HepG2 (cell line): ENCODE measurements at regions not wholly inside any gene's neighbourhood (a gene's known extent, or its start where the extent isn't known, plus 50 kb on each side); places are given as distances from the start of the nearest gene placed in this dataset.

Source experiments
- ATAC-seq: fragments of 200-7000 bp; cut with Tn5 transposase; 3 replicates; pipeline ENCODE4 v1.9.1; 2020; ENCODE audit warnings: mild to moderate bottlenecking, moderate library complexity
- BruUV-seq: library from RNA; stranded (reverse); fragments of 400-500 nt; replicated peaks from 2 replicates; lab custom pipeline; 2021; lab: Mats Ljungman, UMichigan
- CTCF ChIA-PET: fragments of 300-600 bp; formaldehyde crosslinking; extraction: SDS; loops from one replicate; lab custom pipeline; 2021; ENCODE audit warnings: low total read pairs, inconsistent platforms, low intra/inter-chr PET ratio; lab: Yijun Ruan, JAX
- POLR2A ChIA-PET: fragments of 350-600 bp; sonication (Branson Sonifier 250); formaldehyde crosslinking; loops from one replicate; lab custom pipeline; 2020; ENCODE audit warnings: antibody characterized with exemption, inconsistent platforms; lab: Yijun Ruan, JAX
- DNase-seq: peaks from one replicate; pipeline ENCODE4 v3.0.0-alpha.2; 2015; ENCODE audit warnings: low spot score
- FAIRE-seq: peaks from 3 replicates; lab custom pipeline; 2011; peaks lifted over from hg19 to GRCh38; lab: Jason Lieb, UNC
- H2AFZ ChIP-seq: one replicate; pipeline ENCODE4 v1.6.1; 2011; ENCODE audit warnings: low read length, inconsistent platforms
- H3K27ac ChIP-seq: fragments of 300-600 bp; 3 replicates; pipeline ENCODE4 v1.8.0; 2011; ENCODE audit warnings: mixed run types, mild to moderate bottlenecking, mixed read lengths, low read length, inconsistent platforms; ENCODE audit not compliant: insufficient read depth; ENCODE audit errors: extremely low read length
- H3K27me3 ChIP-seq, 2 experiments: fragments of 200-600 bp in 1 of 2; 2 replicates in 1 of 2; 3 replicates in 1 of 2; pipeline versions ENCODE4 v1.6.0 to v1.8.0; 2011; ENCODE audit warnings: low read length in 2 of 2, mild to moderate bottlenecking in 2 of 2, moderate library complexity in 2 of 2, inconsistent platforms in 1 of 2; ENCODE audit not compliant: insufficient read depth in 2 of 2, control insufficient read depth in 1 of 2
- H3K36me3 ChIP-seq, 2 experiments: fragments of 200-600 bp in 1 of 2; replicated peaks in 1 of 2; 2 replicates in 1 of 2; 3 replicates in 1 of 2; pipeline versions ENCODE4 v1.5.1 to v1.8.0; 2011; ENCODE audit warnings: low read length in 2 of 2, inconsistent platforms in 1 of 2; ENCODE audit not compliant: insufficient read depth in 2 of 2, control insufficient read depth in 1 of 2
- H3K4me1 ChIP-seq: 2 replicates; pipeline ENCODE4 v1.5.1; 2012; ENCODE audit warnings: low read length, inconsistent platforms; ENCODE audit not compliant: insufficient read depth
- H3K4me2 ChIP-seq: 2 replicates; pipeline ENCODE4 v1.6.0; 2011; ENCODE audit warnings: low read depth, low read length, inconsistent platforms
- H3K4me3 ChIP-seq, 3 experiments: fragments of 200-600 bp in 1 of 3; sonication (generic), shearing (Covaris generic) in 1 of 3; replicated peaks in 1 of 3; 2 replicates each; pipeline ENCODE4 v1.5.1; 2011 to 2016; ENCODE audit warnings: low read length in 3 of 3, inconsistent platforms in 2 of 3, low read depth in 2 of 3, mild to moderate bottlenecking in 2 of 3, control low read depth in 1 of 3, mixed read lengths in 1 of 3; ENCODE audit not compliant: insufficient read depth in 1 of 3
- H3K79me2 ChIP-seq: one replicate; pipeline ENCODE4 v1.6.1; 2011; ENCODE audit warnings: low read length, inconsistent platforms; ENCODE audit not compliant: insufficient read depth
- H3K9ac ChIP-seq: 2 replicates; pipeline ENCODE4 v1.6.0; 2011; ENCODE audit warnings: mild to moderate bottlenecking, low read depth, low read length, inconsistent platforms; ENCODE audit not compliant: insufficient read depth
- H3K9me3 ChIP-seq: 2 replicates; pipeline ENCODE4 v1.5.1; 2012; ENCODE audit warnings: mild to moderate bottlenecking, low read length
- H4K20me1 ChIP-seq: 2 replicates; pipeline ENCODE4 v1.6.0; 2011; ENCODE audit warnings: inconsistent platforms, mild to moderate bottlenecking, low read length, moderate library complexity; ENCODE audit not compliant: insufficient read depth
- CHD2 ChIP-seq: IDR thresholded peaks from 2 replicates; pipeline ENCODE4 v1.6.1; 2011; ENCODE audit warnings: low read depth, low read length, improper control_type of control experiment
- ELK4 ChIP-seq: sonication (generic); formaldehyde crosslinking; IDR thresholded peaks from 2 replicates; pipeline ENCODE4 v1.9.0; 2021; ENCODE audit warnings: missing genetic modification reagents, borderline replicate concordance
- MED8 ChIP-seq: sonication (generic); formaldehyde crosslinking; IDR thresholded peaks from 2 replicates; pipeline ENCODE4 v1.8.1; 2023; ENCODE audit warnings: mild to moderate bottlenecking, missing genetic modification reagents; ENCODE audit not compliant: insufficient replicate concordance
- SMC3 ChIP-seq: IDR thresholded peaks from 2 replicates; pipeline ENCODE4 v1.6.1; 2011; ENCODE audit warnings: low read length, improper control_type of control experiment
- ZBTB7A ChIP-seq: sonication (generic); formaldehyde crosslinking; IDR thresholded peaks from 2 replicates; pipeline ENCODE4 v1.8.0; 2022; ENCODE audit warnings: mild to moderate bottlenecking, missing genetic modification reagents
- ZNF274 ChIP-seq: sonication (generic); formaldehyde crosslinking; IDR thresholded peaks from 2 replicates; pipeline ENCODE4 v1.5.1; 2020; ENCODE audit warnings: mild to moderate bottlenecking, missing genetic modification reagents
- ZNF761 ChIP-seq: sonication (generic); formaldehyde crosslinking; conservative IDR thresholded peaks from 2 replicates; pipeline ENCODE4 v1.4.0; 2020; ENCODE audit warnings: mild to moderate bottlenecking, missing genetic modification reagents
- WGBS: methylation state at CpG from one replicate; pipeline ENCODE4 v1.1.6; 2017; ENCODE audit warnings: low lambda C conversion rate; 5-methylcytosine and 5-hydroxymethylcytosine counted together
- in situ Hi-C: cut with HindIII; loops from 2 replicates; pipeline ENCODE4 v1.10.0; 2017; ENCODE audit warnings: low pct_unique_long_range_greater_than_20kb; ENCODE audit not compliant: extremely low pct_ligation_motif_present
- intact Hi-C: fragments of 100-400 bp; cut with micrococcal nuclease; formaldehyde crosslinking; loops from one replicate; pipeline ENCODE4 v1.10.0; 2022; ENCODE audit not compliant: unreplicated experiment
- TF ChIP-seq, protein P1 (sequence below): conservative IDR thresholded peaks from 2 replicates; pipeline ENCODE4 v1.6.1; 2018; ENCODE audit warnings: missing genetic modification reagents
- TF ChIP-seq, protein P2 (sequence below): IDR thresholded peaks from 2 replicates; pipeline ENCODE4 v1.6.1; 2016; ENCODE audit warnings: missing compliant biosample characterization, missing genetic modification reagents, borderline replicate concordance

DNA sequence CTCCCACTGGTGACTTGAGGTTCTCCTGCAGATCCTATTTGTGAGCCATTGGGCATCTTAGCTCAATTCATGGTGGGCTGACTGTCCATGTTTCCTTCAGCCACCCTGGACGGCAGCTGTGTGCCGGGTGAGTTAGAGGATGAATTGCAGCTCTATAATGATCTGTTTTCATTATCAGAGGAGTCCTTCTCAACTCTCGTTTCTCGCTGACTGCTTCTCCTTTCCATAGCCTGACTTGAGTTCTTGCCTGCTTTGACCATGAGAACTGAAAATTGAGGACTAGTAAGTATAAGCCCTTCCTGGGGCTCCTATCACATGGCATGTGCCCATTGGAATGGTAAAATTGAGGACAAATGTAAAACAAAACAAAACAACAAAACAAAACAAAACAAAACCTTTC is 121.8 kb downstream of the CDC42EP3 start:
- Histone ChIP-seq H3K9ac (no peak overlapping the region), H3K4me3 (no peak overlapping the region), H2AFZ (no peak overlapping the region), H3K4me2 (no peak overlapping the region), H3K4me1 (no peaks in the 10 kb centered on the region), H3K36me3 (no peaks in the 10 kb centered on the region), H3K27me3 (peaks cover 0 to 9% of the 10 kb centered on the region in 2 experiments; a peak in 2 of 5 replicates), H3K9me3 (no peaks in the 10 kb centered on the region), H3K27ac (no peak overlapping the region), H3K79me2 (no peaks in the 10 kb centered on the region), H4K20me1 (no peaks in the 10 kb centered on the region)
- no TSS peak for BruUV-seq
- under 1% methylated on average over 4 of the region's 4 CpGs for whole genome bisulfite sequencing
- intact Hi-C loops, result no loop called here
- in situ Hi-C loops, result no loop called here
- ATAC-seq (no peak), FAIRE-seq (no peak), DNase-seq (no peak)
- TF ChIP-seq ELK4 (CRISPR knock-in tag) (no peak), SMC3 (no peak), ZNF274 (no peak), CHD2 (no peak), ZBTB7A (CRISPR knock-in tag) (no peak), ZNF761 (CRISPR knock-in tag) (no peak), MED8 (no peak)
- TF ChIP-seq, protein P1, sequence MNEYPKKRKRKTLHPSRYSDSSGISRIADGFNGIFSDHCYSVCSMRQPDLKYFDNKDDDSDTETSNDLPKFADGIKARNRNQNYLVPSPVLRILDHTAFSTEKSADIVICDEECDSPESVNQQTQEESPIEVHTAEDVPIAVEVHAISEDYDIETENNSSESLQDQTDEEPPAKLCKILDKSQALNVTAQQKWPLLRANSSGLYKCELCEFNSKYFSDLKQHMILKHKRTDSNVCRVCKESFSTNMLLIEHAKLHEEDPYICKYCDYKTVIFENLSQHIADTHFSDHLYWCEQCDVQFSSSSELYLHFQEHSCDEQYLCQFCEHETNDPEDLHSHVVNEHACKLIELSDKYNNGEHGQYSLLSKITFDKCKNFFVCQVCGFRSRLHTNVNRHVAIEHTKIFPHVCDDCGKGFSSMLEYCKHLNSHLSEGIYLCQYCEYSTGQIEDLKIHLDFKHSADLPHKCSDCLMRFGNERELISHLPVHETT (CRISPR knock-in tag), result no peak
- TF ChIP-seq, protein P2, sequence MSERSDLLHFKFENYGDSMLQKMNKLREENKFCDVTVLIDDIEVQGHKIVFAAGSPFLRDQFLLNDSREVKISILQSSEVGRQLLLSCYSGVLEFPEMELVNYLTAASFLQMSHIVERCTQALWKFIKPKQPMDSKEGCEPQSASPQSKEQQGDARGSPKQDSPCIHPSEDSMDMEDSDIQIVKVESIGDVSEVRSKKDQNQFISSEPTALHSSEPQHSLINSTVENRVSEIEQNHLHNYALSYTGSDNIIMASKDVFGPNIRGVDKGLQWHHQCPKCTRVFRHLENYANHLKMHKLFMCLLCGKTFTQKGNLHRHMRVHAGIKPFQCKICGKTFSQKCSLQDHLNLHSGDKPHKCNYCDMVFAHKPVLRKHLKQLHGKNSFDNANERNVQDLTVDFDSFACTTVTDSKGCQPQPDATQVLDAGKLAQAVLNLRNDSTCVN, result no peak
- CTCF ChIA-PET, result no interaction called here
- POLR2A ChIA-PET, result no interaction called here
